Colonic mucosa (tissue), 4 donors: ENCODE measurements at regions not wholly inside any gene's neighbourhood (a gene's known extent, or its start where the extent isn't known, plus 50 kb on each side); places are given as distances from the start of the nearest gene placed in this dataset.

Source experiments
- DNase-seq: peaks from one replicate; pipeline ENCODE4 v3.0.0-alpha.2; 2020
- H3K27ac ChIP-seq: fragments of 200-600 bp; one replicate; pipeline ENCODE4 v1.8.0; 2021
- H3K27me3 ChIP-seq: fragments of 200-600 bp; one replicate; pipeline ENCODE4 v1.8.0; 2021
- H3K36me3 ChIP-seq: fragments of 200-600 bp; one replicate; pipeline ENCODE4 v1.8.0; 2021
- H3K4me1 ChIP-seq: fragments of 200-600 bp; one replicate; pipeline ENCODE4 v1.8.0; 2021; ENCODE audit warnings: mild to moderate bottlenecking
- H3K4me3 ChIP-seq: fragments of 200-600 bp; one replicate; pipeline ENCODE4 v1.8.0; 2021
- H3K9ac ChIP-seq, 2 donors: one replicate each; pipeline ENCODE4 v1.7.0; 2013; ENCODE audit warnings: control low read depth in 2 of 2, low read depth in 2 of 2, low read length in 2 of 2
- H3K9me3 ChIP-seq: fragments of 200-600 bp; one replicate; pipeline ENCODE4 v1.8.0; 2021
- intact Hi-C: fragments of 100-400 bp; cut with DNase I; formaldehyde crosslinking; loops from one replicate; pipeline ENCODE4 v1.14.1; 2022
- TF ChIP-seq, protein P1 (sequence below): fragments of 200-600 bp; IDR thresholded peaks from one replicate; pipeline ENCODE4 v1.8.0; 2022; ENCODE audit warnings: antibody characterized with exemption, mild to moderate bottlenecking
- donor health status: healthy.
- donor health status: DM: no; HTN: no; CAD: no.
- donor health status: DM: no; HTN: no; CAD: no.

DNA sequence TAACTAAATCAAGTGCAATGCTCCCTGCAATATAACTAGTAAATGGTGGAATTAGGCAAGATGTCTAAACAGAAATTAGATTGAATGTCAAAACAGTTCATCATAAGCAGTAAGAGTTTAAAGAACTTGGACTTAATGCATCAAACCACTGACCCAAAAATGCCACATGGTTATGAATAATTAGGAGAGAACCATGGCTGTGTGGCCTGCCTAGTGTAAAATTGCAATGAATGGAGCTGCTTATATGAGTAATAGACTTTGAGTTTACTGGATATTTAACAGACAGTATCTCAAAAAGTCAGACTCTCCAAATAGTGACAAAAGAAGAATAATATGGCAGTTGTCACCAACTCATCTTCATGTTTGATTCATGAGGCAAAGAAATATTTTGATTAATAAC is 101.6 kb upstream of the COL5A2 start:
- H3K27ac ChIP-seq = no peak overlapping the region
- no peaks in the 10 kb centered on the region for H3K36me3 ChIP-seq
- DNase-seq = no peak
- no peaks in the 10 kb centered on the region for H3K9me3 ChIP-seq
- H3K27me3 ChIP-seq = no peaks in the 10 kb centered on the region
- TF ChIP-seq, protein P1, sequence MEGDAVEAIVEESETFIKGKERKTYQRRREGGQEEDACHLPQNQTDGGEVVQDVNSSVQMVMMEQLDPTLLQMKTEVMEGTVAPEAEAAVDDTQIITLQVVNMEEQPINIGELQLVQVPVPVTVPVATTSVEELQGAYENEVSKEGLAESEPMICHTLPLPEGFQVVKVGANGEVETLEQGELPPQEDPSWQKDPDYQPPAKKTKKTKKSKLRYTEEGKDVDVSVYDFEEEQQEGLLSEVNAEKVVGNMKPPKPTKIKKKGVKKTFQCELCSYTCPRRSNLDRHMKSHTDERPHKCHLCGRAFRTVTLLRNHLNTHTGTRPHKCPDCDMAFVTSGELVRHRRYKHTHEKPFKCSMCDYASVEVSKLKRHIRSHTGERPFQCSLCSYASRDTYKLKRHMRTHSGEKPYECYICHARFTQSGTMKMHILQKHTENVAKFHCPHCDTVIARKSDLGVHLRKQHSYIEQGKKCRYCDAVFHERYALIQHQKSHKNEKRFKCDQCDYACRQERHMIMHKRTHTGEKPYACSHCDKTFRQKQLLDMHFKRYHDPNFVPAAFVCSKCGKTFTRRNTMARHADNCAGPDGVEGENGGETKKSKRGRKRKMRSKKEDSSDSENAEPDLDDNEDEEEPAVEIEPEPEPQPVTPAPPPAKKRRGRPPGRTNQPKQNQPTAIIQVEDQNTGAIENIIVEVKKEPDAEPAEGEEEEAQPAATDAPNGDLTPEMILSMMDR = no peak
- no peaks in the 10 kb centered on the region for H3K4me1 ChIP-seq
- H3K4me3 ChIP-seq = no peak overlapping the region
- H3K9ac ChIP-seq = no peak overlapping the region
- intact Hi-C loops = no loop called here

DNA sequence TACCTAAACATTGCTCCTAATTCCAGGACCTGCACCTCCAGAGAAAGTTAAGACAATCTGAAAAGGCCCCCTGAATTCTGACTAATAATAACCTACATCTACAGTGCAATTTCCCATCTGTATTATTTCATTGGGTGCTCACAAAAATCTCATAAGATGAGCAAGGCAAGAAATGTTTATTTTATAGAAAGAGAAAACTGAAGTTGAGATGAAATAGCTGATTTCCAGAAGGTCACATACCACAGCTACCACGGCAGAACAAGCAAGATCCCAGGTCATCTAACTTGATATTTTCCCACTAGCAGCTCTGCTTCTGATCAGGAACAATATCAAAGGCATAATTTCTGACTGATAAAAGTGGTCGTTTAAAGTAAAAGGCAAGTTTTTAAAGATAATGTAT is 105.8 kb upstream of the COL5A2 start:
- H3K27me3 ChIP-seq = no peaks in the 10 kb centered on the region
- no peak overlapping the region for H3K9ac ChIP-seq
- no peaks in the 10 kb centered on the region for H3K4me1 ChIP-seq
- H3K36me3 ChIP-seq = no peaks in the 10 kb centered on the region
- no peak for DNase-seq
- no peak overlapping the region for H3K4me3 ChIP-seq
- no peaks in the 10 kb centered on the region for H3K9me3 ChIP-seq
- no peak overlapping the region for H3K27ac ChIP-seq
- intact Hi-C loops = loop anchor here (5.0 kb wide), 3 partner anchors 127 to 193 kb away; no protein-coding TSS in a partner anchor
- TF ChIP-seq, protein P1 = no peak

DNA sequence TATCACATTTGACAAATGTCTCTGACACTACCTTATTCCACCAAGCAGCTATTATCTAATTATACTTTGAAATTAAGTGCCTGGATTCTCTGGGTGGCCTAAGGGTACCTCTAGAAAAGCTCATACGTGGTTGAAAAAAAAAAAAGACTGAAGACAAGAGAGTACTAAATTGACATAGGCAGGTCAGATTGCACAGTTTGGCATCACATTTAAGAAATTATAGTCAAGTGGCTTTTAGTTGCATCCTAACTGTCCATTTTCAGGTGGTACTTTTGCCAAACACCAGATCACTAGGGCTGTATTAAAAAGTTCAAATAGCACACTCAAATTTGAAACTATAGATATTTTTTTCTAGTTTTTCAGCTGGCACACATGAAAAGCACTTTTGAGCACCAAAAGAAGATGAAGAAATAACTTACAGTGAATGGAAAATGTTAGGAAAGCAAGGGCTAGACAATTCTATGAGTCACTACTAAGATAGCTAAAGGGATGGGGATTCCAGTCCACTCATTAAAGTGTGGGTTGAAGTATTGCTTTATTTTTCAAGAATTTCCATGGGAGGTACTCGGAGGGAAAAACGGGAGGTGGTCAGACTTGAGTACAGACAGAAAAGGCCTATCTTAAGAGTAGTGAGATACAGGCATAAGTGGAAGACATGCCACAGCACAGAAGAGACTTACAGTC is 106.5 kb upstream of the COL5A2 start:
- Histone ChIP-seq H3K36me3 (no peaks in the 10 kb centered on the region), H3K9me3 (no peaks in the 10 kb centered on the region), H3K27me3 (no peaks in the 10 kb centered on the region), H3K27ac (no peak overlapping the region), H3K4me3 (no peak overlapping the region), H3K9ac (no peak overlapping the region), H3K4me1 (no peaks in the 10 kb centered on the region)
- TF ChIP-seq, protein P1 = no peak
- intact Hi-C loops = loop anchor here (5.0 kb wide), 3 partner anchors 126 to 194 kb away; no protein-coding TSS in a partner anchor
- no peak for DNase-seq

DNA sequence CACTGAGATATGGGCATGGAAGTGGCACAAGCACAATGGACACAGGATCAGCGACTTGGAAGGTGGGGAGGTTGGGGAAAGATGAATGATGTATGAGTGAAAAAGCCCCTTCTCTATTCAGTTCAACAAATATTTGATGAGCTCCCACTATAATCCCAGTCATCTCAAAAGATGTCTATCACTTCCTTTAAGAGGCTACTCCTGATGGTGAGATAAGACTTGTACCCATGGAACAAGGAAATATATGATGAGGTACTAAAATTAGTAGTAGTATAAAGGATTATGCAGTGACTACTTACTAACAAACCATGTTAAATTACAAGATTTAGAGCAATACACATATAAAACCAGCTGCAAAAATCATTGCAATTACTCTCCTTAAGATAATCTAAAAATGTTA is 107.8 kb upstream of the COL5A2 start:
- no peak overlapping the region for H3K4me3 ChIP-seq
- no peaks in the 10 kb centered on the region for H3K27me3 ChIP-seq
- no peaks in the 10 kb centered on the region for H3K4me1 ChIP-seq
- no peak for DNase-seq
- no peaks in the 10 kb centered on the region for H3K9me3 ChIP-seq
- intact Hi-C loops = loop anchor here (5.0 kb wide), 3 partner anchors 125 to 195 kb away; no protein-coding TSS in a partner anchor
- TF ChIP-seq, protein P1 = no peak
- H3K27ac ChIP-seq = peak overlapping the region; percentile 6
- no peaks in the 10 kb centered on the region for H3K36me3 ChIP-seq
- H3K9ac ChIP-seq = no peak overlapping the region

DNA sequence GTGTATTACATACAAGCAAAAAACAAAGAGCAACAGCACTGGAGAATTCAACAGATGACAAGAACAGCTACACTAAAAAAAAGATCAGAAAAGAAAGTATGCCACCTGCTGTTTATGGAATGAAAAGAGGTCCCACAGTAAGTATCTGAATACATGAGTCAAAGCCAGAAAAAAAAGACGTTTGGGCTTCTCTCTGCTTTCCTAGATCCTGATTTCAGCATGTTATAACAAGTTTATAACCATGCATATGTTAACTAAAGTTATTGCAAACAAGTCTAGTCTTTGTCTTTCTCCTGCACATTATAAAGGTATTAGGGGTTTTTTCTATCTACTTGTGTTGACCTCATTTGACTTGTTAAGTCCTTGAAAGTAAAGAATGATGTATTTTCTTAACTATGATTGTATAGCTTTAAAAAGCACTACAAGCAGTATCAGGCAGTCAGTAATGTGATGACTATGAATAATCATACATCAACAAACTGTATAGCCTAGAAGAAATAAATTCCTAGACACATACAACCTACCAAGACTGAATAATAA is 108.5 kb upstream of the COL5A2 start:
- DNase-seq = no peak
- H3K9ac ChIP-seq = no peak overlapping the region
- H3K4me3 ChIP-seq = no peak overlapping the region
- peak overlapping the region; percentile 6 for H3K27ac ChIP-seq
- intact Hi-C loops = loop anchor here (5.0 kb wide), 3 partner anchors 124 to 196 kb away; no protein-coding TSS in a partner anchor
- H3K4me1 ChIP-seq = no peaks in the 10 kb centered on the region
- H3K27me3 ChIP-seq = no peaks in the 10 kb centered on the region
- H3K36me3 ChIP-seq = no peaks in the 10 kb centered on the region
- no peaks in the 10 kb centered on the region for H3K9me3 ChIP-seq
- TF ChIP-seq, protein P1 = peak; percentile 25
